HG02884 (cell line): ENCODE measurements at regions not wholly inside any gene's neighbourhood (a gene's known extent, or its start where the extent isn't known, plus 50 kb on each side); places are given as distances from the start of the nearest gene placed in this dataset.

ENCODE experiments used
- ATAC-seq: cut with Tn5 transposase; IDR thresholded peaks from one replicate; pipeline ENCODE4 v1.9.1; 2021; ENCODE audit warnings: mild to moderate bottlenecking, moderate library complexity; ENCODE audit not compliant: unreplicated experiment

GRCh38 chr2:18639756-18640453 lies 50.5 kb upstream of the NT5C1B start:
- ATAC-seq = no peak
